ENCODE measurements at regions not wholly inside any gene's neighbourhood (a gene's known extent, or its start where the extent isn't known, plus 50 kb on each side); places are given as distances from the start of the nearest gene placed in this dataset.
"Not testable (repeated sequence)": the region's sequence is repeated elsewhere in the genome, so short reads cannot be mapped to it uniquely, and the experiment has no call there.

- no peak for ATAC-seq
- no peak for DNase-seq
These were observed 111.3 kb upstream of the PODXL start for GRCh38 chr7:131667699-131668098.

- DNase-seq = no peak
- no peak for ATAC-seq
These were observed 108.6 kb upstream of the PODXL start for GRCh38 chr7:131665021-131665420.

- DNase-seq (no peak), ATAC-seq (no peak)
These were observed 108.1 kb upstream of the PODXL start for GRCh38 chr7:131664570-131664969.

- not testable (repeated sequence) for DNase-seq, ATAC-seq
These were observed 106.0 kb upstream of the PODXL start for GRCh38 chr7:131662301-131662873.

GRCh38 chr7:131657881-131658280 lies 101.5 kb upstream of the PODXL start:
- no peak for DNase-seq
- ATAC-seq = no peak

GRCh38 chr7:131656980-131657723 lies 100.7 kb upstream of the PODXL start:
- DNase-seq (no peak), ATAC-seq (no peak)

GRCh38 chr7:131655866-131656265 lies 99.4 kb upstream of the PODXL start:
- ATAC-seq = no peak

GRCh38 chr7:131655447-131655846 lies 99.0 kb upstream of the PODXL start:
- DNase-seq (no peak), ATAC-seq (no peak)

More at GRCh38 chr7:131655866-131656265, 99.4 kb upstream of the PODXL start:
- DNase-seq = no peak

- DNase-seq (peak; percentile 90), ATAC-seq (peak; percentile 84)
These were observed 98.4 kb upstream of the PODXL start for GRCh38 chr7:131654668-131655326.

- no peak for ATAC-seq
- DNase-seq = no peak
These were observed 97.8 kb upstream of the PODXL start for GRCh38 chr7:131654249-131654558.

- DNase-seq (no peak), ATAC-seq (no peak)
These were observed 97.2 kb upstream of the PODXL start for GRCh38 chr7:131653418-131654248.

- no peak for ATAC-seq
These were observed 96.5 kb upstream of the PODXL start for GRCh38 chr7:131652934-131653333.

GRCh38 chr7:131652194-131652593 lies 95.8 kb upstream of the PODXL start:
- ATAC-seq (no peak), DNase-seq (no peak)

More at GRCh38 chr7:131652934-131653333, 96.5 kb upstream of the PODXL start:
- DNase-seq = no peak

- ATAC-seq (no peak), DNase-seq (no peak)
These were observed 93.5 kb upstream of the PODXL start for GRCh38 chr7:131649879-131650278.

GRCh38 chr7:131649003-131649541 lies 92.6 kb upstream of the PODXL start:
- no peak for ATAC-seq
- DNase-seq = no peak

- ATAC-seq (no peak), DNase-seq (no peak)
These were observed 92.1 kb upstream of the PODXL start for GRCh38 chr7:131648491-131648890.

GRCh38 chr7:131646203-131646602 lies 89.8 kb upstream of the PODXL start:
- no peak for DNase-seq

GRCh38 chr7:131642429-131642828 lies 86.0 kb upstream of the PODXL start:
- no peak for ATAC-seq
- no peak for DNase-seq

More at GRCh38 chr7:131646203-131646602, 89.8 kb upstream of the PODXL start:
- no peak for ATAC-seq

GRCh38 chr7:131640686-131641085 lies 84.3 kb upstream of the PODXL start:
- no peak for ATAC-seq
- no peak for DNase-seq

- no peak for ATAC-seq
These were observed 82.4 kb upstream of the PODXL start for GRCh38 chr7:131638641-131639430.

GRCh38 chr7:131637859-131638258 lies 81.4 kb upstream of the PODXL start:
- ATAC-seq = no peak
- no peak for DNase-seq

More at GRCh38 chr7:131638641-131639430, 82.4 kb upstream of the PODXL start:
- DNase-seq = no peak

Measured in stimulated activated naive CD8-positive, alpha-beta T cell treated with anti-CD3 and anti-CD28 coated beads, Interleukin-15, Interleukin-2, amounts not matched to agents 100 U/mL and 50 U/mL, for 24 hours (primary cell).